Choroid plexus epithelial cell (primary cell): ENCODE measurements at regions not wholly inside any gene's neighbourhood (a gene's known extent, or its start where the extent isn't known, plus 50 kb on each side); places are given as distances from the start of the nearest gene placed in this dataset.
"Not testable (repeated sequence)": the region's sequence is repeated elsewhere in the genome, so short reads cannot be mapped to it uniquely, and the experiment has no call there.

ENCODE experiments used
- DNase-seq: peaks from one replicate; pipeline ENCODE4 v3.0.0-alpha.2; 2010; ENCODE audit warnings: low read depth
- H3K4me3 ChIP-seq: 2 replicates; pipeline ENCODE4 v1.5.1; 2011; ENCODE audit warnings: low read depth, mild to moderate bottlenecking, control low read depth, low read length, moderate library complexity
- TF ChIP-seq, protein P1 (sequence below): conservative IDR thresholded peaks from 2 replicates; pipeline ENCODE4 v1.5.1; 2011; ENCODE audit warnings: low read depth, mild to moderate bottlenecking, control low read depth, inconsistent platforms, low read length, moderate library complexity

DNA sequence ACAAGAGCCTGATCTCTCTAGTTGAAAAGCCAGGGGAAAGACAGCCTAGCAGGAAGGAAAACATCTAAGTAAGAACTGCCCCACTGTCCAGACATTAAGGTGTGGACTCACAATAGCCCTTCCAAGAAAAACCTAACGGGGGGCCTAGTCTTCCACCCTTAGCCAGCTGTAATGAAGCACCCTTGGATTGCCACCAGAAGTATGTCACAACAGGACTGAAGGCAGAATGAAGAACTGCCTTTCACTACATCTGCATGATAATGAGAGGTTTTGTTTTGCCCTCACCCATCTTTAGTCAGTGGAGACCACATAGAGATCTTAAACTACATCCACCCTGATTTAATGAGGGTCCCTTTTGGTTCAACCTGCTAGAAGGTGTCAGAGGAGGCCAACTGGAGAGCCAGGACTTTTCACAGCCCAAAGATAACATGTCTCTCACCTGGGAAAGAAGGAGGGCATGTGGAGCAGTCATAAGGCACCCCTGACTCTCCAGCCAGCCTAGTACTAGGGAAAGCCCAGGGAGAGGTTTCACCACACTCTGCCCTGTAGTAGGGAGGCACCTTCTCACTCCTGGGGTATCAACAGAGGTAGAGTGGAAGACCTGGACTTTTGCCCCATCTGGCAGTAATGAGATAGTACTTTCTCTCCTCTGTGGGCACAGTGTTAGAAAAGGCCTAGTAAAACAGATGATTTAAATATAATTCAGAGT is 1017.4 kb upstream of the MANEA start:
- no peak for DNase-seq
- TF ChIP-seq, protein P1, sequence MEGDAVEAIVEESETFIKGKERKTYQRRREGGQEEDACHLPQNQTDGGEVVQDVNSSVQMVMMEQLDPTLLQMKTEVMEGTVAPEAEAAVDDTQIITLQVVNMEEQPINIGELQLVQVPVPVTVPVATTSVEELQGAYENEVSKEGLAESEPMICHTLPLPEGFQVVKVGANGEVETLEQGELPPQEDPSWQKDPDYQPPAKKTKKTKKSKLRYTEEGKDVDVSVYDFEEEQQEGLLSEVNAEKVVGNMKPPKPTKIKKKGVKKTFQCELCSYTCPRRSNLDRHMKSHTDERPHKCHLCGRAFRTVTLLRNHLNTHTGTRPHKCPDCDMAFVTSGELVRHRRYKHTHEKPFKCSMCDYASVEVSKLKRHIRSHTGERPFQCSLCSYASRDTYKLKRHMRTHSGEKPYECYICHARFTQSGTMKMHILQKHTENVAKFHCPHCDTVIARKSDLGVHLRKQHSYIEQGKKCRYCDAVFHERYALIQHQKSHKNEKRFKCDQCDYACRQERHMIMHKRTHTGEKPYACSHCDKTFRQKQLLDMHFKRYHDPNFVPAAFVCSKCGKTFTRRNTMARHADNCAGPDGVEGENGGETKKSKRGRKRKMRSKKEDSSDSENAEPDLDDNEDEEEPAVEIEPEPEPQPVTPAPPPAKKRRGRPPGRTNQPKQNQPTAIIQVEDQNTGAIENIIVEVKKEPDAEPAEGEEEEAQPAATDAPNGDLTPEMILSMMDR = no peak
- no peak overlapping the region for H3K4me3 ChIP-seq

DNA sequence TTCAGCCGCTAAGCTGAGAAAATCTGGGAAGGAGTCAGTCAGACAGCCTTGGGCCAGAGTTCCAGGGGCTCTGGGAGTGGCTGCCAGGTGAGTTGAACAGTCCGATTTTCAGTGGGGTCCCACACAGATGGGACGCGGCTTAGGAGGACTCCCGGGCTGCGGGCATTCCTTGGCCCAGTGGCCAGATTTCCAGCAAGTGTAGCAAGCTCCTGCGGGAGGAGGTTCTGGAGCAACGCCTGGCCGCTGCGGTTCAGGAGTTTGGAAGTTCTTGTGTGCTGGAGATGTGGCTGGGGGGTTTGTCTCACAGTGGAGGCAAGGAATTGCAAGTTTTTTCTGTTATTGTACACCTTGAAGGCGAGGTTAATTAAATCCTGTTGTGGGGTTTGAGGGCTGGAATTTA is 1020.1 kb upstream of the MANEA start:
- DNase-seq, H3K4me3 ChIP-seq: not testable (repeated sequence)

DNA sequence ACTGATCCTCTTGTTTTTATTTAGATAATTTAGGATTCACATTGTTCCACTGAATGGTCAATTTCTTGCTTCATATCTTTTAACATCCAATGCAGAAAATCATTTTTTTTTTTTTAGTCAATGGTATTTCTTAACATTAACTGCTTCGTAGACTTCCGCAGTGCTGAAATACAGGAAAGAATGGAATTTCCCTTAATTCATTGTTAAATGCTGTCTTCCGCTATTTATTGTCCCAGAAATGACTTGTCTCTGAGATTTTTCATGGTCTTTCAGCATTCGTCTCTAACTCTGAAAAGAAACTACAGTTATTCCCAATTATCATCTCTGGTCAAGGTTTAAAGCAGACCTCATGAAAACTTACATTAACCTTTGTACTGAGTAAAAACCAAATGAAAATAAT is 1029.1 kb upstream of the MANEA start:
- DNase-seq = no peak
- TF ChIP-seq, protein P1 = no peak
- H3K4me3 ChIP-seq = no peak overlapping the region

DNA sequence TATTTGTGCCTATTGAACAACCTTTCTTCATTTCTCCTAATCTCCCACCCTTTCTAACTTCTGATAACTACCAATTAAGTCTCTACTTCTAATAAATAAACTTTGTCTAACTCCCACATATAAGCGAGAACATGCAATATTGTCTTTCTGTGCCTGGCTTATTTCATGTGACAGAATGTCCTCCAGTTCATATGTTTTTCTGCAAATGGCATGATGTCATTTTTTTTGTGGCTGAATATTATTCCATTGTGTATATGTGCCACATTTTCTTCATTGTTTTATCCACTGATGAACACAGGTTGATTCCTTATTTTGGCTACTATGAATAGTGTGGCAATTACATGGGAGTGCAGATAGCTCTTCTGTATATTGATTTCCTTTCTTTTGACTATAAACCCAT is 1041.5 kb upstream of the MANEA start:
- no peak overlapping the region for H3K4me3 ChIP-seq
- no peak for DNase-seq
- TF ChIP-seq, protein P1 = no peak

DNA sequence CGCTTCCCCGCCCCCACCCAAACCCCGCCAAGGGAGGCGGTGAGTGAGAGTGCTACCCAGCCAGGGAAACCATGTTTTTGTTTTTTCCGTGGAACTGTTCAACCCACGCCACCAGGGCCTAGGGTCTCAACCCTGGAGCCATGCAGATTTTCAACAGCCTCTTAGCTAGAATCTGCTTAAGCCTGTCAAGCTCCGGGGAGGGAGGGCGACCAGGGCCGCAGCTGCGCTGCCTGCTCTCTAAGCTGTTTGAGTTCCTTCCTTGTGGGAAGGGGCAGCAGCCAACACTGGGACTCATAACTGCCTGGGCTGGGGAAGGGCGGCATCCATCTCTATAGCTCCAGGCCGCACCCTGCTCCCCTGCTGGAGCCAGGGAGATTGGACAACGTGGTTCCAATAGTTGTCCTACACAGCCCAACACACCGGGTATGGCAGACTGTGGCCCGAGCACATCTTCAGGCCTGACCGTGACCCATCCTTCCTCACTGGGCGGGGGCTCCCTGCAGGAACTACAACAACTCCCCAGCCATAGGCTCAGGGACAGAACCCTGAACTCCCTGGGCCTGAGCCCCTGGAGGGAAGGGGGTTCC is 1065.7 kb upstream of the MANEA start:
- H3K4me3 ChIP-seq = no peak overlapping the region
- TF ChIP-seq, protein P1 = no peak
- no peak for DNase-seq

DNA sequence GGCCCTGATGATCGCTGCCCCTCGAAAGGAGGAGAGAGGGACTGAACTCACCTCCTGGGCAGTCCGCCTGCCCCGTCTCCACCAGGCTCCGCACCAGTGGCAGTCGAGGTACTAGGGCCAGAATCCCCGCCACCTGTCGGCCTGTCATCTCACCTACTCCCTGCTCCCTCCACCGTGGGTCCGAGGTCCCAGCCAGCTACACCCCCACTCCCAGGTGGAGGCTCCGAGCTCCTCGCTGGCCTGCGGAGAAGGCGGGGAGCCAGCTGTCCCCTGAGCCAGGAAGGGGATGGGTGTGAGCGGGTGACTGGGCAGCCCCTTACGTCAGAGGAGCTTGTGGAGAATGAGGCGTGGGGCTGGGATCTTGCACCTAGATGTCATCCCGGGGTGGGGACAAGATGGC is 1066.5 kb upstream of the MANEA start:
- TF ChIP-seq, protein P1 = no peak
- no peak overlapping the region for H3K4me3 ChIP-seq
- DNase-seq = no peak

DNA sequence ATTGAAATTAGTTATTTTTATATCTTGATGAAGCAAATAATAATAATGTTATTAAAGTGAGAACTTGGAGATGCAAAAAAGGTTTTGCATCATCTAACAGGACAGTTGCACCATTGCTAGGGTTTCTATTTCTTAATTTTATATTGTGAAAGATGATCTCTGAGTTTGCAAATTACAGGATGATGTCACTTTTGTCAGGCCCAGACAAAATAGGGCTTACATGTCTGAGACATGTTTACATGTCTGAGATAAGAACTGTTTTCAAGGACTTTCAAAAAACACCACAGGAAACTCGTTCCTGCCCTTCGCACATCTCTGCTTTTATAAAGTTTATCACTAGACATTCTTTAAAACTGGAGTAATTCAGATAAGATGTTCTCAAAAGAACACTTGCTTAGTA is 1075.8 kb upstream of the MANEA start:
- H3K4me3 ChIP-seq = no peak overlapping the region
- TF ChIP-seq, protein P1 = no peak
- DNase-seq = peak; percentile 73
